Upper lobe of left lung (tissue), 4 donors: ENCODE measurements at regions not wholly inside any gene's neighbourhood (a gene's known extent, or its start where the extent isn't known, plus 50 kb on each side); places are given as distances from the start of the nearest gene placed in this dataset.

Experiments used
- CTCF ChIP-seq, 6 experiments: fragments of 450-650 bp in 4 of 6; fragments of 200-600 bp in 2 of 6; sonication (generic) in 2 of 6; IDR thresholded peaks; one replicate each; pipeline ENCODE4 v1.5.1; 2016 to 2019; ENCODE audit warnings: antibody characterized with exemption in 6 of 6
- EP300 ChIP-seq, 4 donors: sonication (generic); formaldehyde crosslinking; IDR thresholded peaks; one replicate each; pipeline ENCODE4 v1.5.1; 2017; ENCODE audit warnings: antibody characterized with exemption in 4 of 4, control low read depth in 2 of 4
- POLR2A ChIP-seq, 4 donors: fragments of 450-650 bp; IDR thresholded peaks; one replicate each; pipeline ENCODE4 v1.5.1; 2016 to 2017; ENCODE audit warnings: antibody characterized with exemption in 4 of 4, mild to moderate bottlenecking in 2 of 4
- POLR2AphosphoS5 ChIP-seq, 2 donors: sonication (generic); formaldehyde crosslinking; IDR thresholded peaks; one replicate each; pipeline ENCODE4 v1.5.1; 2017; ENCODE audit warnings: antibody characterized with exemption in 2 of 2

- TF ChIP-seq CTCF (IDR thresholded peaks at IDR 0.05) (no peak), EP300 (IDR thresholded peaks at IDR 0.05) (no peak), POLR2A (IDR thresholded peaks at IDR 0.05) (no peak), POLR2AphosphoS5 (IDR thresholded peaks at IDR 0.05) (no peak)
Measured at GRCh38 chr6:9927275-9927674, 487.6 kb downstream of the TFAP2A start.
